H1 (cell line): ENCODE measurements at regions not wholly inside any gene's neighbourhood (a gene's known extent, or its start where the extent isn't known, plus 50 kb on each side); places are given as distances from the start of the nearest gene placed in this dataset.

ENCODE experiments used
- ATF3 ChIP-seq: IDR thresholded peaks from 2 replicates; pipeline ENCODE4 v1.6.1; 2011; ENCODE audit warnings: low read depth, mild to moderate bottlenecking, low read length; ENCODE audit not compliant: insufficient read depth
- JUN ChIP-seq: IDR thresholded peaks from 2 replicates; pipeline ENCODE4 v1.6.1; 2011; ENCODE audit warnings: low read depth, mild to moderate bottlenecking, improper control_type of control experiment, low read length
- RXRA ChIP-seq: IDR thresholded peaks from 2 replicates; pipeline ENCODE4 v1.6.1; 2011; ENCODE audit warnings: low read depth, mild to moderate bottlenecking, low read length, moderate library complexity; ENCODE audit not compliant: insufficient read depth

- TF ChIP-seq RXRA, result no peak
- TF ChIP-seq ATF3, result no peak
- no peak for TF ChIP-seq JUN
These were observed 225.8 kb downstream of the CGGBP1 start (continued) for GRCh38 chr3:87833039-87833377.
